Activated naive CD4-positive, alpha-beta T cell treated with Interleukin-2 at 50 U/mL for 16 hours (primary cell): ENCODE measurements at regions not wholly inside any gene's neighbourhood (a gene's known extent, or its start where the extent isn't known, plus 50 kb on each side); places are given as distances from the start of the nearest gene placed in this dataset.

Source experiments
- DNase-seq: peaks from one replicate; pipeline ENCODE4 v3.0.0-alpha.2; 2020

DNA sequence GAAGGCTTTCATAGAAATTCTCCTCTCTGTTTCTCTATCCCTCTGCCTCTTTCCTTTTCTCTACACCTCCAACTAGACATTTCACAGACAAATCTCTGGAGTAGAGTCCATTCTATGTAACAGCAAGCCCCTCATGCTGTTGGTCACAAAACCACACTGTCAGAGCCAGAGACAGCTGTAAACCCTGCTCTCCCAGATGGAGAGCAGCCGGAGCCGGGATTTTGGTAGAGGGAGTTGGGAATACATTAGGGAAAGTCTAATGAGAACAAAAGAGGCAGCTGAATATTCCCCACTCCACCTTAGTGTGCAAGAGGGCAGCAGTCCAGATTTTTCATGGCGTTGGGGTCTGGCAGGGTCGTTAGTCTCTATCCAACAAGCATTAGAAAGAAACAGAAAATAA is 68.3 kb upstream of the EDN1 start:
- no peak for DNase-seq

DNA sequence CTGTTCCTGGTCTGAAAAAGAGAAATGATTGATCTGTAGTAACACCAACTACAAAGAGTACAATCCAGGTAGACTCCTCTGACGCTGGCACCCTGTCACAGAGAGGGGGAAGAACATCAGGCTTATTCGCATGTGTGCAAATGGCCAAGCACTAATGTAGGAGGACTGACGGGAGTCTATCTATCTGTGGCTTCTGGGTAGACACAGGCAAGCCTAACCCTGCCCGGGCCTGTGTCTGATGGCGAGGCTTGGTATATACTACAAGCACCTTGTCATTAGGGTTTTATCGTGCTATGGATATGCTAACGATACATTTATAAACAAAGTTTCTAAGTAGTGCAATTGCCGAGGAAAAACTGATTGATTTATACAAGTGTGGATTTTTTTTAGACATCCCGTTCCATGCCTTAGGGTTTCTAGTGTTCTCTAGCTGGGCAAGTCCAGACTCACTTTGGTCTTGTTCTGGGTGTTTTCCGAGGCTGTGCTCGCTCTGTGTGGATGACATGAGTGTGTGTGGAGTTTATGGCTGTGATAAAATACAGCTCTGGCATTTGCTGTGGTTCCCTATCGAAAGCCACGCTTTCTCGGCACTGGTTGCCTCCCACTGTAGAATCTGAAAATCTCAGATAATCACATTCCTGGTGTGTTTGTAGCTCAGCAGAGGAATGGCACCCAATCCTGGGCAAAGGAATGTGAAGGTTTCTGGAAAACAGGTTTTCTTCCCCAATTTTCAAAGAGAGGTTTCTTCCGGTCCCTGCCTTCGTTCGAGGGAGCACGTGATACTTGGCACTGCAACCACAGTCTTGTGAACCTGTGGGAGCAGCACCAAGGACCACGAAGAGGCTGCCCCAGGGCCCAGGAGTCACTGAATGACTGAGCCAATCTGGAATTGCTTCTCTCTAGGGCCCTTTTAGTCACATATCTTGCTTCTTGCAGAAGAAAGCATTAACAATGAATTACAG is 67.5 kb upstream of the EDN1 start:
- DNase-seq: no peak

DNA sequence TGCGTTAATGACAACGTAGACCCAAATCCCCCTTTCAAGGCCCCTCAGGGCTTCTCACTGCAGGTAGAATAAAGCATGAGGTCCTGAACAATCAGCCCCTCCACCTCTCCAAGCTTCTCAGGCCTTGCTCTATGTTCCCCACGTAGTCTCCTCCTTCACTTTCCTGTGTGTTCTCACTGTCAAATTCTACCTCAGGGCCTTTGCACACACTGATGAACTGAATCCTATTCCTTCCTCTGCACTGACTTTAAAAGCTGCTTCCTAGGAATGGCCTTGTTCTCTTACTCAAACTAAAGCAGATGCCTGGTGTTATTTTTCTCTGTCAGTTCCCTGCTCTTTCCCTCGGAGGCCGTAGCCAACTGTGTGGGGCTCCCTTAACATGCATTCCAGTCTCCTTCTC is 66.8 kb upstream of the EDN1 start:
- DNase-seq: no peak

DNA sequence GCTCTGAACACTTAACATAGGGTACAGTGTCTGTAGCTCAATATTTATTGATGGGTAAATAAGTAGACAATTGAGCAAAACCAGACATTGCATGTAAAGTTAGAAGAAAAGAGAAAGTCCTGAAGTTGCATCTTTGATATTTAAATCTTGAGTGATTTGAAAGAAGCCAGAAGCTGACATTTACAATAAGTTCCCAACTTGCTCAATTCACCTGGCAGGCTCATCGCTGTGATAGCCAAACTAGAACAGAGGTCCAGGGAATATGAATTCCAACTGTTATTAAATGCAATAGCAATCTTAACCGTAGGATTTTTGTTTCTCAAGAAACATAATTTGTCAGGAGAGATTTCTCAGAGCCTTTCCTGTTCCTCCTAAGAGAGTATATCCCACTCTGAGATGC is 65.9 kb upstream of the EDN1 start:
- no peak for DNase-seq

DNA sequence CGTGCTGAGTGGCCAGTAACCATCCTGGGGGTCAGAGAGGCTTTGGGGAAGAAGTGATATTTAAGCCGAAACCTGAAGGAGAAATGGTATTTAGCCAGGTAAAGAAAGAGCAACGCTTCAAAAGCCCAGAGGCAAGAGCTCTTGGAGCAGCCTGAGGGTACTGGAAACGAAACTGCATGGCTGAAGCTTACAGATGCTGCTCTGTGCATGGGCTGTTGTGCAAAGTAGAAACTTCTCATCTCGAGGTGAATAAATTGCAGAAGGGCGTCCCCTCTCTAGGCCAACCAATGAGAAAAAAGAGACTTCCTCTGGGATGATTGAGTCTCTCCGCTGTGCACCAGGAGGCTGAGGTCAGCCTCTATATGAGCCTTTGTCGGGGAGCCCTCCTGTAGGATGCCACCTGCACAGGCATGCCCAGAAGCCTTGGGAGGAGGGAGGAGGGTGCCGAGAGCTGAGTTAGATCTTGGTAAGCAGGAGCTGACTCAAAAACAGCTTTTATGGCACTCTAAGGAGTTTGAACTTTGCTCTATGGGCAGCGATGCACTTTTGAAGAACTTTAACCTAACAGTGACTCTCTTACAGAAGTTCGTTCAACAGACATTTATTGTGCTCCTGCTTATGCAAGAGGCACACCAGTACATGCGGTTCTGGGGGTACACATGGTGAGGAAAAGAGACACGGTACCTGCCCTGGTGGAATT is 61.6 kb upstream of the EDN1 start:
- no peak for DNase-seq

DNA sequence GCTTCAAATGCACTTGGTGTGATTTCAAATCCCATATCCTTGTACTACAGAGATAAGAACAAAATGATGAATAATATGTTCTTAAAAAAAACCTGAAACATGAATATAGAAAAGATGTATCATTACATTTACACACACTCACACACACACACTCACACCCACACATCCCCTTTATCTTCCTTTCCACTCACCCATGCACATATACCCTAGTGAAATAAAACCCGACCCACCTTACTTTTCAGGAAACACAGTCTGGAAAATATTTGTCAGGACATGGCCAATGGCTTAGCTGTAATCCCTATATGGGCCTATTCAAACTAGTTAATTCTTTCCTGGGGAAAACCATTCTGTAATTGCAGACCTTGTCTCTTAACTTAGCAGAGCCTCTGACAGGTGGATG is 60.8 kb upstream of the EDN1 start:
- DNase-seq: no peak

DNA sequence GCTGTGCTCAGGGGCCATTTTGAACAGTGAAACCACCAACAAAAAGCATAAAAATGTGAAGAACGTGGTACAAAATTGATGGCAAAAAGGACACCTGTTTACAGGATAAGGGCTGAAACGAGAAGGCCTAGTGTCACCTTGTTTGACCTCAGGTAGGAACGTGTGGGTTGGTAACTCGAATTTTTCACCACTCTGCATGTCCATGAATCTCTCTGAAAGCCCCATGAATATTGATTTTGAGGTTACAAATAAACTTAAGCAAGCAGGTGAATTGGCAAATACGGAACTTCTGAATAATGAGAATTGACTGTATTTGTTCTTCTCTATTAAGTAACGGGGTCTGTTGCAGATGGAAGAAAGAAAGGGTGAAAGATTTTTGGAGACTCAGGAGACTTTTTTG is 59.6 kb upstream of the EDN1 start:
- no peak for DNase-seq

DNA sequence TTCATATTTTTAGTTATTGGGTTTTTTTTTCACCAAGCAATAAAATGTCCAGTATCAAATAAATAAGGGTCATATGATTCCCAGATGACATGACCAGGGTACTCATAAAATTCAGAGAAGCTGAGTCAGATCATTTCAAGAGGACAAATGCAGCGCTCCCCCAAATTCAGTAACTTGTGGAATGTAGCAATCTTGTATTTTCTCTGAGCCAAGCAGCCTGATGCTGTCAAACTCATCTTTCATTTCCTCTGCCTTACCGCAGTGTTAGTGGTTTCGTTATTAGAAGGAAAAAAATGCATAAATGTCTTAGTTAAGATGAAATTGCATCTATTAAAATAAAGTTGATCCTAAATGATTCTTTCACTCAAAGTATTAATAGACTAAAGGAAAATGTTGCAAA is 57.8 kb upstream of the EDN1 start:
- no peak for DNase-seq

DNA sequence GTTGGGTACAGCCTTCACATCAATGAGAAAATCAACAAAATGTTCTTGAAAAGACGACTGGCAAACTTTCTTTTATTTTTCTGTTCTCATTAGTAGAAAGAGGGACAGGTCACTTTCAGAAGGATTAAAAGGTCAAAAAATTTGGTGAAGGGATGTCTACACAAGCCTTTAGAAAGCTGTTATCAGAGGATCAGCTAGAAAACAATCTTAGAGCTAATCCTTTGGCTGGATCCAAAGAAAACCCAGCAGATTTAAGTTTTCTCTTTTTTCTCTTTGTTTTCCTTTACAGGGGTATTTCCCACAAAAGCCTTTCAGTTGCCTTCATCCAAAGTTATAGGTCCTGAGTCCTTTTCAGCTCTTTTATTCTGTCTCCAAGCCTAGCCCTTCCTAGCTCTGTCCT is 57.3 kb upstream of the EDN1 start:
- no peak for DNase-seq

DNA sequence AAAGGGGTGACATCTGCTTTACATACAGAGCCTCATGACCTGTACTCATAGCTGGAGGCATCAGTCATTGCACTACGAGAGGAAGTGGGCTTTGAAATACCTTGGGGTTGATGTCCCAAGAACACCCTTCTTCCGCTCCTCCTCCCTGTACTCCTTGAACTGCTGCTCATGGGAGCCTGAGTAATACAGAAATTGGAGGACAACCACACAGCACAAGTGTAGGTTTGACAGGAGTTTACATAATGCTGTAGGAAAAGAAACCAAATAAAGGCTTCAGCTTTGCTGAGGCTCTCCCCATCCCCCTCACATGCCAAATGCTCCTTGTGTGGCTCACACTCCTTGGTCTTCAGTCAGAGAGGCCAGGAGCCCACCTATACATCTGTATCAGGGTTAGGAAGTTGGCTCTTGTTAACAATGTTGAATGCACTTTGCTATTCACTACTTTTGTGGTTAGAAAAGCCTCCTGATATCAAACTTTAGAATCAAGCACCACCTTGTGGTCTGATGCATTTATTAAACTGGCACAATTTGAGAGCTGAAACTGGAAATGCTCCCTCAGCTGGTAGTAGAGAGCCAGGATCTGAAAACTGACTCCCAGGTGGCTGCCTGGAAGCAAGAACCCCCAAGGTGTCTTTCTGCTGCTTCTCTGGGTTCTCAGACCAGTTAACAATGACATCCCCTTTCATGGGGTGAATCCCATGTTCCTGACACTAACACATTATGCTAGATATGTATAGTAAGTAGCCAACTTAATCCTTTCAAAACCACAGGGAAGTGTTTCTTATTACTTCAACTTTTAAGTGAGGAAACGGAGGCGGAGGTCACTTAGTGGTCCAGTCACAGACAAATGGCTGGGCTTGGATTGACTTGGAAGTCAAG is 56.2 kb upstream of the EDN1 start:
- DNase-seq: peak; percentile 25

DNA sequence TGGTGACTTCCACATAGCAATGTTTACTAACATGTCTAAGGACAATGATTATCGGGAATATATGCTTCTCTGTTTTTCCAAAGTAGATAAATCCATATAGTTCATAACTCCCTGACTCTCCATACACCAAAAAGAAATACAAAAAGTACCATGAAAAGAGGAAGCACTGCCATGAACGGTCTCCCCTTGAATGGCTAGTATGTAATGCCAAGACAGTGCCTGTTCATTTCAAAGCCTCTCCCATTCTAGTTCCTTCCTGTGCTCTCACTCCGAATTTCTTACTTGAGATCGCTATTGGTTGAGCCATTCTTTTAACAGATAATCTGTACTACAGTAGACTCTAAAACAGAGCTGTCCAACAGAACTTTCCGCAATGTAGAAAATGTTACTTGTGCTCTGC is 54.8 kb upstream of the EDN1 start:
- DNase-seq: no peak

DNA sequence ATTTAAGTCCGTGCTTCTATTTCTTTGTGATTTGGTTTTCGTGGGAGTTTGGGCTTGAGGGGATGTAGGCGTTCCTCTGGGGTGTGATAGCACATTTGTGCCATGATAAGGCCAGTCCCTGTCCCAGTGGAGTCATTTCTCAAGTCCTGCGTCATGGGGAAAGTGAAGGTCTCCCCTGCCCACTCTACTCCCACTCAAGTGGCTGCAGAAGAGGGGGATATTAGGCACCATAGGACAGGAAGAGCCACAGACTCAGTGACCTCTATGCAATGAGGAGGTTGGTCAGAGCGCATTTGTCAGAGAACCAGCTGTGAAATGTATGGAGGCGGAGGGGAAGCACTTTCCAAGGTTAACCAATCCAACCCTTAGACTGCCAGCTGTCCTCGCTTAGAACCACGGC is 51.9 kb upstream of the EDN1 start:
- peak; percentile 29 for DNase-seq
